ENCODE measurements at regions not wholly inside any gene's neighbourhood (a gene's known extent, or its start where the extent isn't known, plus 50 kb on each side); places are given as distances from the start of the nearest gene placed in this dataset.
"Not testable (repeated sequence)": the region's sequence is repeated elsewhere in the genome, so short reads cannot be mapped to it uniquely, and the experiment has no call there.

GRCh38 chr16:21370791-21371190 is 92.7 kb upstream of the CRYM start:
- H3K27ac Mint-ChIP-seq; DNase-seq; H3K9me3 Mint-ChIP-seq; H3K4me3 Mint-ChIP-seq; H3K27me3 Mint-ChIP-seq; ATAC-seq (replicated peaks); H3K36me3 Mint-ChIP-seq: not testable (repeated sequence)
- peaks cover 11 to 23% of the 10 kb centered on the region in 2 donors for H3K4me1 Mint-ChIP-seq

- H3K36me3 Mint-ChIP-seq; ATAC-seq (replicated peaks); DNase-seq; H3K27me3 Mint-ChIP-seq; H3K9me3 Mint-ChIP-seq; H3K4me3 Mint-ChIP-seq: not testable (repeated sequence)
- Mint-ChIP-seq H3K27ac (peak overlapping the region; percentile 25), H3K4me1 (peaks cover 18 to 36% of the 10 kb centered on the region in 2 donors)
Observed at GRCh38 chr16:21368973-21369942, 91.2 kb upstream of the CRYM start.

- H3K4me3 Mint-ChIP-seq = peak overlapping the region; percentile 63 to 73
- peaks cover 24 to 49% of the 10 kb centered on the region in 2 donors for H3K4me1 Mint-ChIP-seq
- ATAC-seq (replicated peaks) = peak; percentile 56 to 59
- not testable (repeated sequence) for H3K27me3 Mint-ChIP-seq, H3K9me3 Mint-ChIP-seq, H3K36me3 Mint-ChIP-seq
- H3K27ac Mint-ChIP-seq = peak overlapping the region; percentile 94
- DNase-seq = peak; percentile 44
Observed at GRCh38 chr16:21367733-21368421, 89.8 kb upstream of the CRYM start.

DNA sequence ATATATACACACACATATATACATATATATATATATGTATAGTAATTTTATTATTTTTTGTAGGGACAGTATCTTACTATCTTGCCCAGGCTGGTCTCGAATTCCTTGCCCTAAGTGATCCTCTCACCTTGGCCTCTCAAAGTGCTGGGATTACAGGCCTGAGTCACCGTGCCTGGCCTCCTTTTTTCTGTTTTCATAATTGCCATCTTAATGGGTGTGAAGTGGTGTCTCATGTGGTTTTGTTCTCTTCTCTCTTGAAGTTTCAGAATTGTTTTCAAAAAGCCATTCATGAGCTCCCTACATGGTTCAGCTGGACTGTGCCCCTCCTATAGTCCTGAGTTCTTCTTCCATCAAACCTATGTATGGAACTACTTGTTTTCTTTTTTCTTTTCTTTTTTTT is 88.9 kb upstream of the CRYM start:
- H3K27ac Mint-ChIP-seq = peak overlapping the region; percentile 94
- H3K4me1 Mint-ChIP-seq = peaks cover 30 to 56% of the 10 kb centered on the region in 2 donors
- DNase-seq, H3K4me3 Mint-ChIP-seq, H3K36me3 Mint-ChIP-seq, H3K9me3 Mint-ChIP-seq, H3K27me3 Mint-ChIP-seq: not testable (repeated sequence)
- peak; percentile 38 to 44 for ATAC-seq (replicated peaks)

DNA sequence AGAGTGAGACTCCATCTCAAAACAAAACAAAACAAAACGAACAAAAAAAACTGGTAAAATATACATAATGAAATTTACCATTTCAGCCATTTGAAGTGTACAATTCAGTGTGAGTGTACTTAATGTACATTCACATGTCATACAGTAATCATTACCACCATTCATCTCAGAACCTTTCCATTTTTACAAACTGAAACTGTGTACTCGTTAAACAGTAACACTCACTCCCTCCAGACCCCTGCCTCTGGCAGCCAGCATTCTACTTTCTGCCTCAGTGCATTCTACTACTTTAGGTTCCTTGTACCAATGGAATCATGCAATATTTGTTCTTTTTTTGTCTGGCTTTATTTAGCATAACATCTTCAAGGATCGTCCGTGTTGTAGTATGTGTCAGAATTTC is 87.5 kb upstream of the CRYM start:
- ATAC-seq (replicated peaks) (peak; percentile 24 to 28), DNase-seq (peak; percentile 36)
- Mint-ChIP-seq H3K27ac (peak overlapping the region; percentile 75), H3K4me1 (peaks cover 32 to 68% of the 10 kb centered on the region in 2 donors), H3K4me3 (peak overlapping the region; percentile 21 to 60)
- H3K27me3 Mint-ChIP-seq, H3K36me3 Mint-ChIP-seq, H3K9me3 Mint-ChIP-seq: not testable (repeated sequence)

GRCh38 chr16:21363550-21364223 is 85.6 kb upstream of the CRYM start:
- ATAC-seq (replicated peaks) = peak; percentile 29 to 36
- Mint-ChIP-seq H3K4me1 (peaks cover 44 to 79% of the 10 kb centered on the region in 2 donors), H3K27ac (peak overlapping the region; percentile 81), H3K4me3 (peak overlapping the region; percentile 46 to 55)
- not testable (repeated sequence) for H3K36me3 Mint-ChIP-seq, H3K27me3 Mint-ChIP-seq, H3K9me3 Mint-ChIP-seq
- DNase-seq = peak; percentile 47

DNA sequence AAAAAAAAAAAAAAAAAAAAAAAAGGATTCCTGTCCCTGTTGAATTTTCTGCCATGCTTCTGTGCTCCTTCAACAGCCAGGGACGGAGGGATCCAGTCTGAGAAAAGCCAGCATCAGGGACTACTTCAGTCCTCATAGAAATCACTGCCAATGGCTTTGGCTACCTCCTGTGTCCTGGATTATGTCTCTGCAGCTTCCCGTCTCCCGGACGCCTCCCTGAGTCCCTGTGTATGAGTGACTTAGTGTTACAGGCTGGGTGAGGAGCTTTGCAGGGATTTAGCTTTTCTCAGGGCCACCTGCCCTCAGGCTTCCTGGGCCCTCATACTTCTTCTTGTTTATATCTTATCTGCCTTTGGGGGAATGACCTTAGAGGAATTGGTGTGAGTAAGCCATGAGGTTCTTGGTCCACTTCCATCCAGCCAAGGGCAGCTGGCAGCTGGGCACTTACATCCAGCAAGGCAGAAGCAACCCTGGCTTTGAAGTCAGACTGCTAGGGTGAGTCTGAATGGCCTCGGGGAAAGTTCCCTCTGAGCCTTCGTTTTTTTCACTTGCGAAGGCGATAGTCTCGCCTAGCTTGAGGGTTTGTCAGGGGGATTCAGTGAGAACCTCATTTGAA is 83.6 kb upstream of the CRYM start:
- H3K9me3 Mint-ChIP-seq; H3K4me3 Mint-ChIP-seq; H3K36me3 Mint-ChIP-seq; DNase-seq; H3K27me3 Mint-ChIP-seq; ATAC-seq (replicated peaks): not testable (repeated sequence)
- Mint-ChIP-seq H3K27ac (peak overlapping the region; percentile 82), H3K4me1 (peaks cover 46 to 84% of the 10 kb centered on the region in 2 donors)

DNA sequence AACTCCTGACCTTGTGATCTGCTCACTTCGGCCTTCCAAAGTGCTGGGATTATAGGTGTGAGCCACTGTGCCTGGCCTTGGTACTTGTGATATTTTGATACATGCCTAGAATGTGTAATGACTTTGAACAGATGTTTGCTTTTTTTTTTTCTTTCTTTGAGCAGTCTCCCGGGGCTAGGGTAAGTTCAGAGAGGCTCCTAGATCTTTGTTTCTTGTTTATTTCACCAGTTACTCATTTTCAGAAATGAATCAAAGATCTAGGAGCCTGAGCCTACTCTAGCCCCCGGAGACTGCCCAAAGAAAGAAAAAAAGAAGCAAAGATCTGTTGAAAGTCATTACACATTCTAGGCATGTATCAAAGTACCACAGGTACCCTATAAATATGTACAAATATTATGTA is 83.0 kb upstream of the CRYM start:
- DNase-seq; ATAC-seq (replicated peaks); H3K9me3 Mint-ChIP-seq; H3K36me3 Mint-ChIP-seq; H3K27me3 Mint-ChIP-seq: not testable (repeated sequence)
- H3K4me3 Mint-ChIP-seq = peak overlapping the region; percentile 23 to 37
- peaks cover 52 to 87% of the 10 kb centered on the region in 2 donors for H3K4me1 Mint-ChIP-seq
- H3K27ac Mint-ChIP-seq = peak overlapping the region; percentile 68

GRCh38 chr16:21359513-21359912 is 81.4 kb upstream of the CRYM start:
- DNase-seq, H3K36me3 Mint-ChIP-seq, H3K9me3 Mint-ChIP-seq, H3K27me3 Mint-ChIP-seq: not testable (repeated sequence)
- Mint-ChIP-seq H3K4me1 (peaks cover 54 to 92% of the 10 kb centered on the region in 2 donors), H3K27ac (peak overlapping the region; percentile 90), H3K4me3 (peak overlapping the region; percentile 33 to 62)
- ATAC-seq (replicated peaks) = peak in 1 of 2 donors; percentile 5

DNA sequence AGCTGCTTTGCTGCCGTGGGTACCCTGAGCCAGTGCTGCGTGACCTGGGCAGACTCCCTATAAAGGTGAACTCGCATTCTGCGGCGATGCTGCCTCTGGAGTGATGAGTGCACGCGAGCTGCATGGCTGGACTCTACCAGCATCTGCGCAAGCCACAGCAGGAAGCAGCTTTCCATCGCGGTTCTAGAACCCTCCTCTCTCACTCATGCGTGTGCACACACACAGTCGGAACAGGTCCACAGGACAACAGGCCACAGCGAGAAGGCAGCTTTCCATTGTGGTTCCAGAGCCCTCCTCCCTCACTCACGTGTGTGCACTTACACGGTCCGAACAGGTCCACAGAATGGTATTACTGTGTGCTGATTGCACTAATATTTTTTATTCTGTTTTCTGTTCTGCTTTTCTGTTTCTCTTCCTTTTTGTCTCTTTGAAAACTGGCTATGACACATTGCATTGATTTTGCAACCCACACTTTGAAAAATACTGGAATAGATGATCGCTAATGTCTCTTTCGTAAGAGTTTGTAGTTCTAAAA is 80.2 kb upstream of the CRYM start:
- Mint-ChIP-seq H3K36me3 (peaks cover 3 to 14% of the 10 kb centered on the region in 2 donors), H3K27ac (peak overlapping the region; percentile 96), H3K4me3 (peak overlapping the region; percentile 61 to 67), H3K4me1 (peaks cover 50 to 85% of the 10 kb centered on the region in 2 donors)
- ATAC-seq (replicated peaks) = peak; percentile 64 to 71
- not testable (repeated sequence) for H3K27me3 Mint-ChIP-seq, H3K9me3 Mint-ChIP-seq
- peak; percentile 84 for DNase-seq

GRCh38 chr16:21356308-21356707 is 78.2 kb upstream of the CRYM start:
- H3K36me3 Mint-ChIP-seq = peaks cover 3 to 11% of the 10 kb centered on the region in 2 donors
- H3K27ac Mint-ChIP-seq = peak overlapping the region; percentile 73
- peak overlapping the region; percentile 15 to 24 for H3K4me3 Mint-ChIP-seq
- not testable (repeated sequence) for H3K27me3 Mint-ChIP-seq, H3K9me3 Mint-ChIP-seq
- DNase-seq (peak; percentile 72), ATAC-seq (replicated peaks) (peak; percentile 52 to 53)
- H3K4me1 Mint-ChIP-seq = peaks cover 43 to 67% of the 10 kb centered on the region in 2 donors

DNA sequence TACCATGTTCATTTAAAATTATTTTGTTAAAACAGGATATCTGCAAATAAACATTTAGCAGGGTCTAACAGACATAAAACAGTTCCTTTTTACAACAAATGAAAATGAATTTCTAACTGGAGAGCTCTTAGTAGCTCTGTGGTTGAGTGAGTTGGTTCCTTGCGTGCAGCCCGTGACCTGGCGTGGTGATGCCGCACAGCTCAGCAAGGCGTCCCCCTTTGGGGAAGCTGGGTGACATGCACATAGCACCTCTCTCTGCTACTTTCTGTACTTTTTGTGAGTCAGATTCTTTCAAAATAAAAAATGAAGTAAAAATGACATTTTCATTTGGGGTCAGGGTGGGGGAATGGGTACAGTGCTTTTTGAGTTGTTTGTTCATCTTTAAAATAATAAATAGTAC is 73.3 kb upstream of the CRYM start:
- H3K4me3 Mint-ChIP-seq, H3K27ac Mint-ChIP-seq, H3K9me3 Mint-ChIP-seq, H3K27me3 Mint-ChIP-seq, DNase-seq: not testable (repeated sequence)
- peaks cover 3 to 12% of the 10 kb centered on the region in 2 donors for H3K36me3 Mint-ChIP-seq
- peaks cover 28 to 47% of the 10 kb centered on the region in 2 donors for H3K4me1 Mint-ChIP-seq
- peak; percentile 73 to 82 for ATAC-seq (replicated peaks)

DNA sequence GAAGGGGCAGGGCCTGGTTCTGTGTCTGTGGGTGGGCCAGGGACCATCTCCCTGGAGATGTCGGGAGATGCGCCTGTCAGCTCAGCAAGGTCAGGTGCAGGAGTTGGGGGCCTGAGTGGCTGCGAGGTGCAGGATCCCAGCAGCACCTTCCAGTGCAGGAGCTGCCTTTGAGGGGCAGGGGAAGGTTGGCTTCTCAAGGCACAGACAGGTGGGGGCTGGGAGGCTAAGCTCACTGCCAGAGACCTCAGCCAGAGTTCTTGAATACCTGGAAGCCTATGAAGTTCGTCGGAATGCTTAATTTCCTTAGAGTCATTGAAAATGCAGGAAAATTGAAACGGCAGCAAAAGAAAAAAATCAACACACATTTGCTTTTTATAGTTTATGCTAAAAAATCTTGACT is 72.8 kb upstream of the CRYM start:
- Mint-ChIP-seq H3K4me1 (peaks cover 23 to 44% of the 10 kb centered on the region in 2 donors), H3K27ac (peak overlapping the region; percentile 62), H3K36me3 (peaks cover 4 to 12% of the 10 kb centered on the region in 2 donors)
- H3K27me3 Mint-ChIP-seq; DNase-seq; H3K9me3 Mint-ChIP-seq; ATAC-seq (replicated peaks); H3K4me3 Mint-ChIP-seq: not testable (repeated sequence)

Data from stimulated activated naive B cell treated with anti-CD40 and anti-IgM and Interleukin-4, amounts not matched to agents 10 μg/mL and 1 μg/mL and 100 μg/mL, for 72 hours (primary cell).